ENCODE measurements at regions not wholly inside any gene's neighbourhood (a gene's known extent, or its start where the extent isn't known, plus 50 kb on each side); places are given as distances from the start of the nearest gene placed in this dataset.
"Not testable (repeated sequence)": the region's sequence is repeated elsewhere in the genome, so short reads cannot be mapped to it uniquely, and the experiment has no call there.

GRCh38 chr6:147930745-147931144 lies 411.9 kb upstream of the SASH1 start:
- no peak for DNase-seq (ENCODE audit: extremely low read depth in 1 of 11, low read depth in 9 of 11, low spot score in 4 of 11)

DNA sequence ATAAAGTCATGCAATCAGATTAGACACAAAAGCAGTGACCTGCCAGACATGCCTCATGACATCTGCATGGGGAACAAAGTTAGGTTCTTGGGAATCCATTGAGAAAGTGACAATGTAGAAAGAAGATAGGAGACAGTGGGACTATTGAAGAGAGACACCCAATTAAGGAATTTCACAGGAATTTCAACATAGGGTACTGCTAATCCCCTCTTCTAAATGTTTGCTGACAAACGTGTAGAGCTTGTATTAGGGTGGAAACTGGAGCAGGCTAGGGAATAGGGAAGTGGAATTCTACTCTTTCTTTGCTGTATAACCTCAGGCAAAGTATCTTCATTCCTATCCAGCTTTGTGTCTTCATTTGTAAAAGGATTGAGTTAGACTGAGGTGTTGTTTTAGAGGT lies 409.4 kb upstream of the SASH1 start:
- no peak for DNase-seq (ENCODE audit: extremely low read depth in 1 of 11, low read depth in 9 of 11, low spot score in 4 of 11)

GRCh38 chr6:147935656-147936055 lies 407.0 kb upstream of the SASH1 start:
- no peak for DNase-seq (ENCODE audit: extremely low read depth in 1 of 11, low read depth in 9 of 11, low spot score in 4 of 11)

DNA sequence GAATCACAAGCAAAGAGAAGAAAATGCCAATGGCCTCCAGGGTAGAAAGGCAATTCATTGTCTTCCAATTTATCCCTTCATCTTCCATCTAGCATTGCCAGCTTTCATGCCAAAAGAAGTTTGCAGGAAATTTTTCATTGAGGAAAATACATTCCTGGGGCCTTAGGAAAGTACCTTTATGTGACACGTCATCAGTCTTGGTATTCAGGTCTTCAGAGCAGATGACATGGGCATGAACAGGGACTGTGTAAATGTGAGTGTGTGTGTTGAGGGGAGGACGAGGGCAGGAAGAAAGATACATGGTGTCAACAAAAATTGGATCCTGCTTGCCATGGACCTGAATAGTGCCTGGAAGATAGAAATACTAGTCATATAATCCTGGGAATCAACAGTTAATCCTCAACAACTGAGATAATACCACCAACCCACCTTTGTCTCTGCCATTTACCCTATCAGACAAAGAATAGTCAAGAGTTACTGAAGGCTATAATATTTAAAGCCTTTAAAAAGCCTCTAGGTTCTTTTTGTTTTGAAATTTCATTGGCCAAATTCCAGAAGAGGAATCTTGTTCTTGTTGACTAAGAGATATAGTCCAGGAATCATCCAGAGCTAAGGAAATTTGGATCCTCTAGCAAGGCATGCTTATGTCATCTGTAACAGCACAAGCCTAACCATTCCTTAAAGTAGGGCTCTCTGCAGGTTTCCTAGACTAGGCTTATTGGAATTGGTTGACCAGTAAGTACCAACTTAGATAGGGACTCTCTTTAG lies 405.8 kb upstream of the SASH1 start:
- DNase-seq (ENCODE audit: extremely low read depth in 1 of 11, low read depth in 9 of 11, low spot score in 4 of 11): no peak

GRCh38 chr6:147941143-147941542 lies 401.5 kb upstream of the SASH1 start:
- DNase-seq (ENCODE audit: extremely low read depth in 1 of 11, low read depth in 9 of 11, low spot score in 4 of 11): peak in 7 of 11 donors; percentile 12 to 54 (median 35)

GRCh38 chr6:147942363-147942762 lies 400.3 kb upstream of the SASH1 start:
- no peak for DNase-seq (ENCODE audit: extremely low read depth in 1 of 11, low read depth in 9 of 11, low spot score in 4 of 11)

GRCh38 chr6:147944122-147944521 lies 398.5 kb upstream of the SASH1 start:
- DNase-seq (ENCODE audit: extremely low read depth in 1 of 11, low read depth in 9 of 11, low spot score in 4 of 11): no peak

GRCh38 chr6:147947521-147947920 lies 395.1 kb upstream of the SASH1 start:
- no peak for DNase-seq (ENCODE audit: extremely low read depth in 1 of 11, low read depth in 9 of 11, low spot score in 4 of 11)

DNA sequence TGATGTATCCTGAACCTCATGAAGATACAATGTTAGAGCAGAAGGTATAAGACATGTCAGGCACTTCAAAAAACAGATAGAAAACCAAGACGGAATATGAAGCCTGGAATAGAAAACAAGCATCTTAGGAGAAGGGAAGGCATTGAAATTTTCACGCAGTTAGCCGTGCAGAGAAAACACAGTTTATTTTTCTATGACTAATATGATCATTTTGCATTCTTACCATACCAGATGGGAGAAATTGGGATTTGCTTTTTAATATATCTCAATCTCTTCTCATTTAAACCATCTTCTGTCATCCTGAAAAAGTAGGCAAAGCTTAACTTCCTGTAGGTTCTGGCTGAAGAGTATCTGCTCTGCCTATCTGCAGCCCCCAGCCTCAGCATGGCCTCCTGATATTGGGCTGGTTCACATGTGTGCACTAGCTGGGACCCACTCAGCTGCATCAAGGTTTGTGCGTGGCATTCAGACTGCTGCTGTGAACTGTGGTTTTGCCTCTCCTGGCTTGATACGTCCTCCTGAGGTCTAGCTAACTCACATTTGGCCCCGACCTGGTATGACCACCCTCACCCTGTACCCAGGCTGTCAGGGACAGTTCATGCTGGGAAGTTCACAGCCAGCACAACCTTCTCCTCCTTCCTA lies 392.5 kb upstream of the SASH1 start:
- no peak for DNase-seq (ENCODE audit: extremely low read depth in 1 of 11, low read depth in 9 of 11, low spot score in 4 of 11)

DNA sequence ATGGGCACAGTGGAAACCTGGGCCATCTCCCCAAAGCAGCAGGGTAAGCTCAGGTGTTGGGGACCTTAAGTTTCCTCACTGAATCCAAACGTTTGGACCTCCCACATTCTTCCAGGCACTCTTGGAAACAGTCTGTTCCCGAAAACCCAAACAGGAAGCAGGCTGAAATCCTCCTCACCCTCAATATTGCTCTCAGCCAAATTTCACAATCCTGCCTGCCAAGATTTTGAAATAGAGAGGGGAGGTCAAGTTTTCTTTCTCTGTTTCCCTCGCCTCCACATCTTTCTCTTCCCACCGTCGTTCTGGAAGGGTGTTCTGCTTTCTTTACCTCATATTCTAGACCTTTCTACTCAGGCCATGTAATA lies 392.0 kb upstream of the SASH1 start:
- peak in 1 of 11 donors; percentile 8 for DNase-seq (ENCODE audit: extremely low read depth in 1 of 11, low read depth in 9 of 11, low spot score in 4 of 11)

GRCh38 chr6:147951726-147952125 lies 390.9 kb upstream of the SASH1 start:
- DNase-seq (ENCODE audit: extremely low read depth in 1 of 11, low read depth in 9 of 11, low spot score in 4 of 11): no peak

GRCh38 chr6:147954938-147955337 lies 387.7 kb upstream of the SASH1 start:
- no peak for DNase-seq (ENCODE audit: extremely low read depth in 1 of 11, low read depth in 9 of 11, low spot score in 4 of 11)

GRCh38 chr6:147958683-147959082 lies 384.0 kb upstream of the SASH1 start:
- no peak for DNase-seq (ENCODE audit: extremely low read depth in 1 of 11, low read depth in 9 of 11, low spot score in 4 of 11)

DNA sequence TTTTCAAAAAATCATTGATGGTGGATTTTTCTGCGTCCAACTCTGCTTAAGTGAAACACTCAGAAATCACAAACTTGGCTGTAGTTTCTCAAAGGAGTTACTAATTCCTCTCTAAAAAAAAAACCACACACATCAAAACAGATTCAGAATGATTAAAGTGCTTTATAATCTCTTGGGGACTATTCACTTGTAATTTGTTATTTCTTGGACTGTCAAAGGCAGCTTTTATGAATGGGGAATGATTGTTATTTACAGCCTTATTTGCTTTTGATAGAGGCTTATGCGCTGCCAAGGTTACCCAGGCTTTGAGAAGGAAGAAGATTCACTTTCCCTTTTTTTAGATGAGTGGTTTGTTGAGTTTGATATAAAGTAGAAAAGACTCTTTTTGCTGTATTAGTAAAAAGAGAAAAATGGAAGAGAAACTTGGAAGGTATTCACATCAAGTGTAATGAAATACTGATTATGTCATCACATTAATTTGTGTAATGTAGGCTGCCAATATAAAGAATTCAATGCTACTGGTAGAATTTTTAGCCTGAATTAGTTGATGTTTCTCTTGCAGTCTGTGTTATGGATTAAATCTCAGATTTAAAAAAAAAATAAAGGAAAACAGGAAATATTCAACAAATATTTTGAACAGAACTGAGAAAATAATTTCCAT lies 381.0 kb upstream of the SASH1 start:
- peak in 1 of 11 donors; percentile 4 for DNase-seq (ENCODE audit: extremely low read depth in 1 of 11, low read depth in 9 of 11, low spot score in 4 of 11)

GRCh38 chr6:147965448-147965847 lies 377.2 kb upstream of the SASH1 start:
- DNase-seq (ENCODE audit: extremely low read depth in 1 of 11, low read depth in 9 of 11, low spot score in 4 of 11): not testable (repeated sequence)

DNA sequence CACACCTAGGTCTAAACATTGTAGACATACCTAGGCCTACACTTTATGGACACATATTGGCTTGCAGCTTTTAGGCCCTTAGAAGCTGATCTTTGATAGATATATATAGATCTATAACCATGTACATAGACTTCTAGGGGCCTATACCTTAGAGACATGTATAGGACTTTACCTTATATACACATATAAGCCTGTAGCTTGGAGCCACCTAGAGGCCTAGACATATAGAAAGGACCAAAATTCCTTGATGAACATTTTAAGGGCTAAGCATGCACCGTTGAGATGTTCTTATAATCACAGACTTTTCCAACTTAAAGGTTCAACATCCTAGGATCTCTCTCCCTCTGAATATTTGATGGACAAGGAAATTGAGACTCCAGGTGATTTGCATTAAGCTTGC lies 371.7 kb upstream of the SASH1 start:
- DNase-seq (ENCODE audit: extremely low read depth in 1 of 11, low read depth in 9 of 11, low spot score in 4 of 11): no peak

- no peak for DNase-seq (ENCODE audit: extremely low read depth in 1 of 11, low read depth in 9 of 11, low spot score in 4 of 11)
These were observed 370.2 kb upstream of the SASH1 start for GRCh38 chr6:147972448-147972847.

DNA sequence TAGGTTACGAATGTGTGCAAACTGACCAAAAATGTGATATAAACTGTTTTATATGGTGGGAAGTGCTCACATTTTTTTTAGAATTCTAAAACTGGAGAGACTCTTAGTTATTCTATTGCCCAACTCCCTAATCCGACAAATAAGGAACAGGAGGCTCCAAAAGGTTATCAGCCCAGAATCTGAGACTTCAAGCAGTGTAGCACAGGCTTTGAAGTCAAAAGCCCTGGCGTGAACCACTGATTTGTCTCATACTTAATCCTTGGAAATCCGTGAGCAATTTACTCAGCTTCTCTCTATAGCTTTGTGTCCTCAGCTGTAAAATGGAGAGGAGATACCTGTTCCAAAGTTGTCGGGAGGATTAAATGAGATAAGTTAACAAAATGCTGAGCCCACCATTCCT lies 368.8 kb upstream of the SASH1 start:
- no peak for DNase-seq (ENCODE audit: extremely low read depth in 1 of 11, low read depth in 9 of 11, low spot score in 4 of 11)

- DNase-seq (ENCODE audit: extremely low read depth in 1 of 11, low read depth in 9 of 11, low spot score in 4 of 11): no peak
These were observed 368.3 kb upstream of the SASH1 start for GRCh38 chr6:147974376-147974775.

DNA sequence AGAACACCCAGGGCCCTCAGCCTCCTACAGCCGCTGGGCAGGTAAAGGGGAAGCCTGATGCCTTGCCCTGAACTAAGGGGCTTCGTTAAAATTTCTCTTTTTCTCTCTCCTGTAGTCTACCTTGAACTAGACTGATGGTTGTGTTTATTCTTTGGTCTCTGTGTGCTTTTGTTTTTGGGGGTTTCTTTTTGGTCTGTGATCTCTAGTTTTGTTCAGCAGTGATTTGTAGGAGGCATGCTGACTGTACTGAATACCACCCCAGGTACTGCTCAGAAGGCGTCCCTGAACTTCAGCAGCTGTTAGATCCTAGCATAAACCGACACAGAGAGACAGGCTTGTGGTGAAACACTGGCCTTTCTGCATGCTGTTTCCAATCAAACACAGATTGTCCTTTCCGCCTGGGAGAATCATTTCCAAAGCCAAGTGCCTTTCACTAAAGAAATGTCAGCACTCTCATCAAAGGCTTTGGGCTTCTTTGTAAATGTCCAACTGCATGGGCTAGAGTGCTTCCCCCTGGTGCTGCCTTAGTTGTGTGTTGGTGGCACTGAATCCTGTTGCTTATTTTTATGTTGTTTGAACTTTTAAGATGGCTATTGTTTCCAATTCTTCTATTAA lies 364.7 kb upstream of the SASH1 start:
- DNase-seq (ENCODE audit: extremely low read depth in 1 of 11, low read depth in 9 of 11, low spot score in 4 of 11): no peak

All from renal cortex interstitium (tissue), 11 donors.